HEK293T (cell line): ENCODE measurements at regions not wholly inside any gene's neighbourhood (a gene's known extent, or its start where the extent isn't known, plus 50 kb on each side); places are given as distances from the start of the nearest gene placed in this dataset.
"Not testable (repeated sequence)": the region's sequence is repeated elsewhere in the genome, so short reads cannot be mapped to it uniquely, and the experiment has no call there.

Experiments used
- CTCF ChIA-PET: fragments of 350-600 bp; formaldehyde crosslinking; extraction: SDS; loops from one replicate; lab custom pipeline; 2021; ENCODE audit warnings: antibody characterized with exemption, inconsistent platforms; lab: Yijun Ruan, JAX
- POLR2A ChIA-PET: fragments of 350-600 bp; formaldehyde crosslinking; extraction: SDS; loops from one replicate; lab custom pipeline; 2020; ENCODE audit warnings: antibody characterized with exemption, inconsistent platforms; lab: Yijun Ruan, JAX
- DNase-seq: peaks from one replicate; pipeline ENCODE4 v3.0.0; 2012; ENCODE audit warnings: mixed read lengths; ENCODE audit errors: extremely low spot score
- ARNT ChIP-seq: fragments of 450-650 bp; IDR thresholded peaks from 2 replicates; pipeline ENCODE4 v1.6.1; 2017; ENCODE audit warnings: mild to moderate bottlenecking
- BHLHE40 ChIP-seq: fragments of 450-650 bp; IDR thresholded peaks from 2 replicates; pipeline ENCODE4 v1.6.1; 2016; ENCODE audit warnings: mild to moderate bottlenecking, moderate library complexity, borderline replicate concordance
- CTBP1 ChIP-seq: fragments of 450-650 bp; IDR thresholded peaks from 2 replicates; pipeline ENCODE4 v1.6.1; 2016; ENCODE audit warnings: borderline replicate concordance
- ELF4 ChIP-seq: fragments of 450-650 bp; IDR thresholded peaks from 2 replicates; pipeline ENCODE4 v1.6.1; 2017; ENCODE audit warnings: antibody characterized with exemption
- FOXA1 ChIP-seq: fragments of 450-650 bp; IDR thresholded peaks from 2 replicates; pipeline ENCODE4 v1.6.1; 2016; ENCODE audit warnings: mild to moderate bottlenecking
- FOXK2 ChIP-seq: fragments of 450-650 bp; IDR thresholded peaks from 2 replicates; pipeline ENCODE4 v1.6.1; 2016; ENCODE audit warnings: mild to moderate bottlenecking
- FOXM1 ChIP-seq: fragments of 450-650 bp; IDR thresholded peaks from 2 replicates; pipeline ENCODE4 v1.6.1; 2017; ENCODE audit warnings: mild to moderate bottlenecking, borderline replicate concordance
- HDGF ChIP-seq: fragments of 450-650 bp; IDR thresholded peaks from 2 replicates; pipeline ENCODE4 v1.6.1; 2017; ENCODE audit warnings: antibody characterized with exemption, borderline replicate concordance
- L3MBTL2 ChIP-seq: fragments of 450-650 bp; conservative IDR thresholded peaks from 2 replicates; pipeline ENCODE4 v1.6.1; 2016; ENCODE audit warnings: mild to moderate bottlenecking
- LEF1 ChIP-seq: fragments of 450-650 bp; IDR thresholded peaks from 2 replicates; pipeline ENCODE4 v1.6.1; 2017; ENCODE audit warnings: mild to moderate bottlenecking, borderline replicate concordance
- NFRKB ChIP-seq: fragments of 450-650 bp; IDR thresholded peaks from 2 replicates; pipeline ENCODE4 v1.6.1; 2016; ENCODE audit warnings: mild to moderate bottlenecking, moderate library complexity
- PKNOX1 ChIP-seq: fragments of 450-650 bp; IDR thresholded peaks from 2 replicates; pipeline ENCODE4 v1.6.1; 2016
- SP1 ChIP-seq: fragments of 450-650 bp; IDR thresholded peaks from 2 replicates; pipeline ENCODE4 v1.6.1; 2017
- SUZ12 ChIP-seq: fragments of 450-650 bp; IDR thresholded peaks from 2 replicates; pipeline ENCODE4 v1.6.1; 2016; ENCODE audit warnings: mild to moderate bottlenecking
- TARDBP ChIP-seq: fragments of 450-650 bp; IDR thresholded peaks from 2 replicates; pipeline ENCODE4 v1.6.1; 2016
- ZNF384 ChIP-seq: fragments of 450-650 bp; IDR thresholded peaks from 2 replicates; pipeline ENCODE4 v1.6.1; 2016

DNA sequence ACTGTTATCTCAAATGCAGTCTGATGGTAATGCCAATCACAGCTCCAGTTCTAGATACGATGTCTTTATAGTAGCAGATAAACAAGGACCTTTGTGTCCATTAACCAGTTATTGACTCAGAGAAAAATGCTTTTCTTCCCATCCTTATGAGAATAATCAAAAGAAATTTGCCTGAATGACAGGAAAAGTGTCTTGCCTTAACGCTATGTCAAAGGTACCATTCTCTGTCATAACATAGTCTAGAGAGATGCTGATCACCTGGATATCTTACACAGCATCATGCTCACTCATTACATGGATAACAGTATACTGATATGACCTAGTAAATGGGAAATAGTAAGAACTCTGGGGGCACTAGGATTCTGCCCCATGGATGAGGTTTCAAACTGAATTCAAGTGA is 151.7 kb upstream of the NEGR1 start:
- no peak for TF ChIP-seq ELF4
- TF ChIP-seq L3MBTL2 = no peak
- TF ChIP-seq CTBP1 = no peak
- TF ChIP-seq HDGF = no peak
- no peak for TF ChIP-seq ZNF384
- TF ChIP-seq PKNOX1 = no peak
- no peak for TF ChIP-seq TARDBP
- TF ChIP-seq FOXA1 = no peak
- no peak for TF ChIP-seq SP1
- no peak for TF ChIP-seq SUZ12
- no peak for TF ChIP-seq LEF1
- TF ChIP-seq ARNT = no peak
- no peak for TF ChIP-seq BHLHE40
- TF ChIP-seq NFRKB = no peak
- no peak for TF ChIP-seq FOXK2
- no peak for TF ChIP-seq FOXM1
- CTCF ChIA-PET = no interaction called here
- POLR2A ChIA-PET = no interaction called here
- no peak for DNase-seq

DNA sequence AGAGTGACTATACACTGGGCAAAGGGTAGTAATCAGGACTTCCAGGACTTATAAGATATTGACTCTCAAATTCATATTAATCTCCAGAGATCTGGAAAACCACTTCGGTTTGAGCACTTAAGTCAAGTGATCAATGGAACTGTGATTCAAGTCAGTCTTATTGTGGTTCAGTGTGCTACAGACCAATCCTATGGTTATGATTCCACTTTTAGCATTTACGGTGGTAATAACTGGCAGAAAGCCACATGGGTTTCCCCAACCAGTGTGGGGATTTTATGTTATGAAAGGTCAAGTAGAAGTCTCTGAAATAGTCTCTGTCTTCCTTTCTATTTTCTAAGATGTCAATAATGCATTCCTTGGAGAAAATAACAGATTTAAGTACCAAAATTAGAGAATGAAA is 151.3 kb upstream of the NEGR1 start:
- CTCF ChIA-PET = no interaction called here
- TF ChIP-seq SUZ12 (no peak), ELF4 (no peak), FOXA1 (no peak)
- POLR2A ChIA-PET = no interaction called here
- DNase-seq = no peak

- POLR2A ChIA-PET = no interaction called here
- CTCF ChIA-PET = no interaction called here
- no peak for TF ChIP-seq PKNOX1
- TF ChIP-seq ZNF384 = no peak
- TF ChIP-seq SUZ12 = no peak
- TF ChIP-seq FOXM1 = no peak
- no peak for TF ChIP-seq ARNT
- TF ChIP-seq L3MBTL2 = no peak
- no peak for TF ChIP-seq NFRKB
- TF ChIP-seq FOXK2 = no peak
- TF ChIP-seq SP1 = no peak
- no peak for TF ChIP-seq ELF4
- TF ChIP-seq LEF1 = no peak
- no peak for TF ChIP-seq CTBP1
- no peak for TF ChIP-seq FOXA1
- TF ChIP-seq HDGF = no peak
- TF ChIP-seq BHLHE40 = no peak
- TF ChIP-seq TARDBP = no peak
- no peak for DNase-seq
Measured at GRCh38 chr1:72432645-72433267, 150.4 kb upstream of the NEGR1 start.

GRCh38 chr1:72431810-72432209 is 149.5 kb upstream of the NEGR1 start:
- DNase-seq = no peak
- TF ChIP-seq FOXA1 (no peak), HDGF (no peak), SUZ12 (no peak), BHLHE40 (no peak), FOXM1 (no peak), LEF1 (no peak)
- POLR2A ChIA-PET = no interaction called here
- CTCF ChIA-PET = no interaction called here

- CTCF ChIA-PET, POLR2A ChIA-PET, DNase-seq: not testable (repeated sequence)
Measured at GRCh38 chr1:72428276-72428675, 145.9 kb upstream of the NEGR1 start.

- POLR2A ChIA-PET = no interaction called here
- DNase-seq = no peak
- TF ChIP-seq BHLHE40 (no peak), HDGF (no peak), FOXK2 (no peak), NFRKB (no peak), ARNT (no peak), L3MBTL2 (no peak), FOXA1 (no peak), PKNOX1 (no peak)
- CTCF ChIA-PET = no interaction called here
Measured at GRCh38 chr1:72419229-72419628, 136.9 kb upstream of the NEGR1 start.

DNA sequence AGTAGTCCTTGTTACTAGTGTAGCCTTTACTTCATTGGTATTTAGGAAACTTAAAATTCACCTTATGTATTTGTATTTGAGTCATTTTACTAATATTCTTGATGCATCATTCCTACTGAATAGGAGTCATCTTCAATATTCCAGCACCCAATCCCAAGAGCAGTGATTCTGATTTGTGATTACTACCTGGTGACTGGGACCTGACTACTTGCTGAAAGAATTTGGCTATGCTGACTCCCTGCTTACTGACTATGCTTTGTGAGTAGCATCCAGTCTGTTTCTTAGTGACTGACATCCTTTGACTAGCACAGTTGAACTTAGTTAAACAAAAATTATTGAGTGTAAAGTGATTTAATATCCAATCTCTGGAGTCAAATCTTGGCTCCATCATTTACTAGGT is 129.9 kb upstream of the NEGR1 start:
- ChIA-PET CTCF (no interaction called here), POLR2A (no interaction called here)
- no peak for DNase-seq
- no peak for TF ChIP-seq ZNF384
- TF ChIP-seq LEF1 = no peak
- TF ChIP-seq SUZ12 = no peak
- TF ChIP-seq L3MBTL2 = no peak
- no peak for TF ChIP-seq ARNT
- TF ChIP-seq NFRKB = no peak
- TF ChIP-seq BHLHE40 = no peak
- TF ChIP-seq PKNOX1 = no peak
- no peak for TF ChIP-seq TARDBP
- no peak for TF ChIP-seq HDGF
- no peak for TF ChIP-seq SP1
- TF ChIP-seq FOXM1 = no peak
